OCI-LY7 (cell line): ENCODE measurements at regions not wholly inside any gene's neighbourhood (a gene's known extent, or its start where the extent isn't known, plus 50 kb on each side); places are given as distances from the start of the nearest gene placed in this dataset.

Experiments
- EZH2phosphoT487 ChIP-seq: fragments of 200-600 bp; sonication (generic); IDR thresholded peaks from 2 replicates; pipeline ENCODE4 v1.6.1; 2018; ENCODE audit warnings: low read depth, borderline replicate concordance, mild to moderate bottlenecking, mixed run types, antibody characterized with exemption, low read length, moderate library complexity, mixed read lengths
- TF ChIP-seq, protein P1 (sequence below): fragments of 200-600 bp; sonication (generic); conservative IDR thresholded peaks from 2 replicates; pipeline ENCODE4 v1.5.1; 2014; ENCODE audit warnings: mild to moderate bottlenecking, antibody characterized with exemption, low read length, moderate library complexity, mixed read lengths

DNA sequence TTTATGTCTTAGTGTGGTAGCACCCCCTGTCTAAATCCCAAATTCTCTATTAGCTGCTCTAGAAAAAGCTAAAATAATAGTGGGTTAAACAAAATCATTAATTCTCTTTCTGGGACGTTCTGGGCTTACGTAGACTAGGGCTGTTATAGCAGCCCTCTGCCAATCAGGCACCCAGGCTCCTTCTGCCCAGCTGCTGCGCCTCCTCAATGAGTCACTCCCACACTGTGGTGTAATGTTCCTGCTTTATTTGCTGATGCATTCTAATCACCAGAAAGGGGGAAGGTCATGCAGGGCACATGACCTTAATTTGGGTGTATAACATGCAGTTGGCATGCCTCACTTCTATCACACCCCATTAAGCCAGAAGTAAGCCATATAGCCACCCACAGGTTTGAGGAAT lies 294.5 kb downstream of the GALC start:
- TF ChIP-seq, protein P1, sequence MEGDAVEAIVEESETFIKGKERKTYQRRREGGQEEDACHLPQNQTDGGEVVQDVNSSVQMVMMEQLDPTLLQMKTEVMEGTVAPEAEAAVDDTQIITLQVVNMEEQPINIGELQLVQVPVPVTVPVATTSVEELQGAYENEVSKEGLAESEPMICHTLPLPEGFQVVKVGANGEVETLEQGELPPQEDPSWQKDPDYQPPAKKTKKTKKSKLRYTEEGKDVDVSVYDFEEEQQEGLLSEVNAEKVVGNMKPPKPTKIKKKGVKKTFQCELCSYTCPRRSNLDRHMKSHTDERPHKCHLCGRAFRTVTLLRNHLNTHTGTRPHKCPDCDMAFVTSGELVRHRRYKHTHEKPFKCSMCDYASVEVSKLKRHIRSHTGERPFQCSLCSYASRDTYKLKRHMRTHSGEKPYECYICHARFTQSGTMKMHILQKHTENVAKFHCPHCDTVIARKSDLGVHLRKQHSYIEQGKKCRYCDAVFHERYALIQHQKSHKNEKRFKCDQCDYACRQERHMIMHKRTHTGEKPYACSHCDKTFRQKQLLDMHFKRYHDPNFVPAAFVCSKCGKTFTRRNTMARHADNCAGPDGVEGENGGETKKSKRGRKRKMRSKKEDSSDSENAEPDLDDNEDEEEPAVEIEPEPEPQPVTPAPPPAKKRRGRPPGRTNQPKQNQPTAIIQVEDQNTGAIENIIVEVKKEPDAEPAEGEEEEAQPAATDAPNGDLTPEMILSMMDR = no peak
- TF ChIP-seq EZH2phosphoT487 = no peak
